Fibroblast of villous mesenchyme (primary cell): ENCODE measurements at regions not wholly inside any gene's neighbourhood (a gene's known extent, or its start where the extent isn't known, plus 50 kb on each side); places are given as distances from the start of the nearest gene placed in this dataset.

Experiments
- DNase-seq: peaks from one replicate; pipeline ENCODE4 v3.0.0-alpha.2; 2010; ENCODE audit warnings: low read depth
- H3K4me3 ChIP-seq: 2 replicates; pipeline ENCODE4 v1.5.1; 2011; ENCODE audit warnings: low read depth, mild to moderate bottlenecking, low read length
- TF ChIP-seq, protein P1 (sequence below): IDR thresholded peaks from 2 replicates; pipeline ENCODE4 v1.5.1; 2012; ENCODE audit warnings: low read depth, mild to moderate bottlenecking, low read length; ENCODE audit not compliant: insufficient read depth

DNA sequence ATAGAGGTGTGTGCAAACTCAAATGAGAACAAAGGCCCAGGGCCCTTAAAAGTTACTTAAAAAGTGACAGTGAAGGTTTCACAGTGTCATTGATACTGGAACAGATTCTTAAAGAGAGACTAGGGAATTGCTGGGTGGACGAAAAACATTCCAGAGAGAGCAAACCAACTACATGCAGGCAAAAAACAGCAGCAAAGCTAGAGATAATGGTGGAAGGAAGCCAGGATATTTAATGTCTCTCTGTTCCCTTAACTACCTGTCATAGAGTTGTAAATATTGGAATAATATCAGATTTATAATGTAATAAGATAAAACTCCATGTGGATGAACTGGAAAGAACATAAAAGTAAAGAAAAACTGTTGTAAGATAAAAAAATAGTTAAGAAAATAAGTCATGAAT, 508.6 kb downstream of the TAF11L14 start:
- TF ChIP-seq, protein P1, sequence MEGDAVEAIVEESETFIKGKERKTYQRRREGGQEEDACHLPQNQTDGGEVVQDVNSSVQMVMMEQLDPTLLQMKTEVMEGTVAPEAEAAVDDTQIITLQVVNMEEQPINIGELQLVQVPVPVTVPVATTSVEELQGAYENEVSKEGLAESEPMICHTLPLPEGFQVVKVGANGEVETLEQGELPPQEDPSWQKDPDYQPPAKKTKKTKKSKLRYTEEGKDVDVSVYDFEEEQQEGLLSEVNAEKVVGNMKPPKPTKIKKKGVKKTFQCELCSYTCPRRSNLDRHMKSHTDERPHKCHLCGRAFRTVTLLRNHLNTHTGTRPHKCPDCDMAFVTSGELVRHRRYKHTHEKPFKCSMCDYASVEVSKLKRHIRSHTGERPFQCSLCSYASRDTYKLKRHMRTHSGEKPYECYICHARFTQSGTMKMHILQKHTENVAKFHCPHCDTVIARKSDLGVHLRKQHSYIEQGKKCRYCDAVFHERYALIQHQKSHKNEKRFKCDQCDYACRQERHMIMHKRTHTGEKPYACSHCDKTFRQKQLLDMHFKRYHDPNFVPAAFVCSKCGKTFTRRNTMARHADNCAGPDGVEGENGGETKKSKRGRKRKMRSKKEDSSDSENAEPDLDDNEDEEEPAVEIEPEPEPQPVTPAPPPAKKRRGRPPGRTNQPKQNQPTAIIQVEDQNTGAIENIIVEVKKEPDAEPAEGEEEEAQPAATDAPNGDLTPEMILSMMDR = no peak
- no peak for DNase-seq
- no peak overlapping the region for H3K4me3 ChIP-seq

DNA sequence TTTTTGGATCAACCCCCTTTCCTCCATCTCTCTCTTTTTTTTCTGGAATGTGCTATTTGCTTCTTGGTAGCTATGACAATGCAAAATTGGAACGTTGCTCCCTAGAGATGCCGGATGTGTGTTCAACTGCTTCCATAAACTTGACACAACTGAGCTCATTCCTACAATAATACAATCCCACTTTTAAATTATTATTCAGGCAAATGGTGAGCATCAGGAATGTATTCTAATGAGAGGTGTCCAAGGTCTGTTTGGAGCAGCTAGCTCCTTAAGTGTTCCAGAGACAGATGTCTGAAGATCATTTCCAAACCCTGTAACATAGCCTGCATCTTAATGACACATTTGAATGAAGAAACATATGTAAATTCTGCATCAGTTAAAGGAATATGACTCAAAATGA, 518.4 kb downstream of the TAF11L14 start:
- no peak overlapping the region for H3K4me3 ChIP-seq
- TF ChIP-seq, protein P1 = no peak
- DNase-seq = no peak

DNA sequence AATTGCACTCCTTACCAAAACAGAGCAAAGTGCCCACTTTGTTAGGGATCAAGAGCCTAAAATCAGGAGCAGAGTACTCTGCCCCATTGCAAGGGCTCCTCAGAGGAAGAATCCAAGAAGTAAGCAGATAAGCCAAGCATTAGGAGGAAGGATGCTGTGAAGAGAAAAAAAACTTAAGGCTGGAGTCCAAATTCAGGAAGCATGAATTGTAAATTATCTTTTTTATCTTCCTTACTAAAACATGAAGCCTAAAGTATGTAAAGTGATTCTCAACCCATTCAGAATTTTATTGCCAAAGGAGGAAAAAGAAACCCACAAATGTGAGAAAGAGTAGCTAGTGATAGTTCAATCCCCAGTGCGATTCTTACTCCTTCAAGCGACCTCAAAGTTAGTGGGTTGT, 523.9 kb downstream of the TAF11L14 start:
- H3K4me3 ChIP-seq = no peak overlapping the region
- DNase-seq = no peak
- TF ChIP-seq, protein P1 = no peak

DNA sequence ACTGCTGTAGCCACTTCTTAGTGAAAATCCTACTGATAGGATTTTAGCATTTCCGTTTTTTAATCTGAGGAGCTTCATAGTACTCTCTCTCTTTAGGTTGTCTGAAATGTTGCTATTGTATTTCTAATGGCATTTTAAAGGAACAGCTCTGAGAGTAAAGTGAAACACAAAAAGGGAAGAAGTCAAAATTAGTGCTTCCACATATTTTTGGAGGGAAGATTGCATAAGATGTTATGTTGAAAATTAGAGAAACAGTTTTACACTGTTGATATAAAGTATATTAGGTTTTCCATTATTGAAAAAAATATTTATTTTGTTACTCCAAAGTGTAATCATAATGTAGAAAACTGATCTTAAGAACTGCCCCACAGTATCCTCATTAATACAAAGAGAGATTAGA, 525.1 kb downstream of the TAF11L14 start:
- DNase-seq = no peak
- TF ChIP-seq, protein P1 = no peak
- H3K4me3 ChIP-seq = no peak overlapping the region

GRCh38 chr5:18171684-18172083, 537.4 kb downstream of the TAF11L14 start:
- DNase-seq = no peak
- TF ChIP-seq, protein P1 = no peak
- no peak overlapping the region for H3K4me3 ChIP-seq

- no peak overlapping the region for H3K4me3 ChIP-seq
- TF ChIP-seq, protein P1 = no peak
- DNase-seq = no peak
Measured at GRCh38 chr5:18179579-18179978, 545.3 kb downstream of the TAF11L14 start.

- H3K4me3 ChIP-seq = no peak overlapping the region
- TF ChIP-seq, protein P1 = no peak
- DNase-seq = no peak
Measured at GRCh38 chr5:18181575-18181974, 547.3 kb downstream of the TAF11L14 start.
